A172 (cell line): ENCODE measurements at regions not wholly inside any gene's neighbourhood (a gene's known extent, or its start where the extent isn't known, plus 50 kb on each side); places are given as distances from the start of the nearest gene placed in this dataset.
"Not testable (repeated sequence)": the region's sequence is repeated elsewhere in the genome, so short reads cannot be mapped to it uniquely, and the experiment has no call there.

Experiments used
- DNase-seq: peaks from one replicate; pipeline ENCODE4 v3.0.0-alpha.2; 2015; ENCODE audit warnings: low spot score

GRCh38 chr9:126056312-126057021 lies 270.2 kb upstream of the MVB12B start:
- no peak for DNase-seq

GRCh38 chr9:126057121-126057825 lies 269.4 kb upstream of the MVB12B start:
- no peak for DNase-seq

- no peak for DNase-seq
Observed at GRCh38 chr9:126058011-126058531, 268.6 kb upstream of the MVB12B start.

- DNase-seq: no peak
Observed at GRCh38 chr9:126058591-126058990, 268.0 kb upstream of the MVB12B start.

GRCh38 chr9:126061575-126061974 lies 265.1 kb upstream of the MVB12B start:
- DNase-seq: no peak

- no peak for DNase-seq
Observed at GRCh38 chr9:126062158-126062886, 264.3 kb upstream of the MVB12B start.

- DNase-seq: no peak
Observed at GRCh38 chr9:126063326-126063725, 263.3 kb upstream of the MVB12B start.

GRCh38 chr9:126066131-126066530 lies 260.5 kb upstream of the MVB12B start:
- no peak for DNase-seq

- DNase-seq: no peak
Observed at GRCh38 chr9:126067031-126067734, 259.4 kb upstream of the MVB12B start.

GRCh38 chr9:126068534-126069230 lies 257.9 kb upstream of the MVB12B start:
- no peak for DNase-seq

GRCh38 chr9:126069400-126069955 lies 257.2 kb upstream of the MVB12B start:
- no peak for DNase-seq

GRCh38 chr9:126070058-126070655 lies 256.5 kb upstream of the MVB12B start:
- DNase-seq: no peak

- no peak for DNase-seq
Observed at GRCh38 chr9:126071076-126071750, 255.4 kb upstream of the MVB12B start.

- not testable (repeated sequence) for DNase-seq
Observed at GRCh38 chr9:126077656-126078055, 249.0 kb upstream of the MVB12B start.

- no peak for DNase-seq
Observed at GRCh38 chr9:126080641-126081040, 246.0 kb upstream of the MVB12B start.

- DNase-seq: no peak
Observed at GRCh38 chr9:126081746-126082145, 244.9 kb upstream of the MVB12B start.

GRCh38 chr9:126084008-126084407 lies 242.6 kb upstream of the MVB12B start:
- DNase-seq: no peak

- DNase-seq: no peak
Observed at GRCh38 chr9:126084696-126085095, 241.9 kb upstream of the MVB12B start.

- DNase-seq: no peak
Observed at GRCh38 chr9:126085170-126085569, 241.5 kb upstream of the MVB12B start.

- DNase-seq: no peak
Observed at GRCh38 chr9:126088336-126088735, 238.3 kb upstream of the MVB12B start.
